ENCODE measurements at regions not wholly inside any gene's neighbourhood (a gene's known extent, or its start where the extent isn't known, plus 50 kb on each side); places are given as distances from the start of the nearest gene placed in this dataset.
A peak's percentile ranks its signal among the peaks of the same experiment; 100 is the strongest.

- TF ChIP-seq CTCF (IDR thresholded peaks at IDR 0.05) = no peak
- TF ChIP-seq POLR2A (IDR thresholded peaks at IDR 0.05) = no peak
- Histone ChIP-seq H3K4me1 (replicated peaks in 1 of 2) (no peaks in the 10 kb centered on the region), H3K9me3 (replicated peaks in 1 of 3) (no peaks in the 10 kb centered on the region), H3K4me3 (no peak overlapping the region), H3K36me3 (replicated peaks in 1 of 2) (no peaks in the 10 kb centered on the region), H3K27ac (no peak overlapping the region), H3K27me3 (no peaks in the 10 kb centered on the region)
- DNase-seq = no peak
- intact Hi-C loops (cut with DNase I) = no loop called here
- WGBS, 4 donors = 73 to 77% (median 75%) methylated on average over 4 of the region's 4 CpGs
These were observed 629.7 kb downstream of the NTRK3 start for GRCh38 chr15:87626860-87627259.

- no peaks in the 10 kb centered on the region for H3K36me3 ChIP-seq (replicated peaks in 1 of 2)
- H3K27me3 ChIP-seq = no peaks in the 10 kb centered on the region
- TF ChIP-seq CTCF (IDR thresholded peaks at IDR 0.05) (no peak), POLR2A (IDR thresholded peaks at IDR 0.05) (no peak)
- H3K27ac ChIP-seq = no peak overlapping the region
- H3K9me3 ChIP-seq (replicated peaks in 1 of 3) = no peaks in the 10 kb centered on the region
- 52 to 66% (median 57%) methylated on average over 6 of the region's 6 CpGs for WGBS, 4 donors
- peaks cover 0 to 5% of the 10 kb centered on the region in 2 donors for H3K4me1 ChIP-seq (replicated peaks in 1 of 2)
- H3K4me3 ChIP-seq = no peak overlapping the region
- intact Hi-C loops (cut with DNase I) = no loop called here
- no peak for DNase-seq
These were observed 632.7 kb downstream of the NTRK3 start for GRCh38 chr15:87623832-87624231.

GRCh38 chr15:87620393-87620792, 636.1 kb downstream of the NTRK3 start:
- Histone ChIP-seq H3K4me1 (replicated peaks in 1 of 2) (peaks cover 0 to 5% of the 10 kb centered on the region in 2 donors), H3K4me3 (no peak overlapping the region), H3K27me3 (no peaks in the 10 kb centered on the region), H3K9me3 (replicated peaks in 1 of 3) (no peaks in the 10 kb centered on the region), H3K27ac (no peak overlapping the region), H3K36me3 (replicated peaks in 1 of 2) (no peaks in the 10 kb centered on the region)
- no peak for DNase-seq
- intact Hi-C loops (cut with DNase I) = no loop called here
- no peak for TF ChIP-seq POLR2A (IDR thresholded peaks at IDR 0.05)
- WGBS, 4 donors = 87 to 96% (median 94%) methylated on average over 2 of the region's 2 CpGs

GRCh38 chr15:87619161-87619960, 637.2 kb downstream of the NTRK3 start:
- Histone ChIP-seq H3K9me3 (replicated peaks in 1 of 3) (no peaks in the 10 kb centered on the region), H3K36me3 (replicated peaks in 1 of 2) (no peaks in the 10 kb centered on the region), H3K4me1 (replicated peaks in 1 of 2) (peaks cover 0 to 5% of the 10 kb centered on the region in 2 donors), H3K27me3 (no peaks in the 10 kb centered on the region), H3K4me3 (no peak overlapping the region), H3K27ac (peak overlapping the region in 2 of 5 donors; percentile 47 to 76)
- peak in 3 of 7 donors; percentile 16 to 42 (median 19) for DNase-seq
- no peak for TF ChIP-seq POLR2A (IDR thresholded peaks at IDR 0.05)
- TF ChIP-seq CTCF (IDR thresholded peaks at IDR 0.05) = no peak
- WGBS, 4 donors = 57 to 74% (median 68%) methylated on average over 7 to 9 of the region's 9 CpGs
- intact Hi-C loops (cut with DNase I) = no loop called here
